GM19238 (cell line): ENCODE measurements at regions not wholly inside any gene's neighbourhood (a gene's known extent, or its start where the extent isn't known, plus 50 kb on each side); places are given as distances from the start of the nearest gene placed in this dataset.

Experiments
- DNase-seq: peaks from one replicate; pipeline ENCODE4 v3.0.0; 2011; ENCODE audit warnings: low spot score; ENCODE audit not compliant: insufficient read length

DNA sequence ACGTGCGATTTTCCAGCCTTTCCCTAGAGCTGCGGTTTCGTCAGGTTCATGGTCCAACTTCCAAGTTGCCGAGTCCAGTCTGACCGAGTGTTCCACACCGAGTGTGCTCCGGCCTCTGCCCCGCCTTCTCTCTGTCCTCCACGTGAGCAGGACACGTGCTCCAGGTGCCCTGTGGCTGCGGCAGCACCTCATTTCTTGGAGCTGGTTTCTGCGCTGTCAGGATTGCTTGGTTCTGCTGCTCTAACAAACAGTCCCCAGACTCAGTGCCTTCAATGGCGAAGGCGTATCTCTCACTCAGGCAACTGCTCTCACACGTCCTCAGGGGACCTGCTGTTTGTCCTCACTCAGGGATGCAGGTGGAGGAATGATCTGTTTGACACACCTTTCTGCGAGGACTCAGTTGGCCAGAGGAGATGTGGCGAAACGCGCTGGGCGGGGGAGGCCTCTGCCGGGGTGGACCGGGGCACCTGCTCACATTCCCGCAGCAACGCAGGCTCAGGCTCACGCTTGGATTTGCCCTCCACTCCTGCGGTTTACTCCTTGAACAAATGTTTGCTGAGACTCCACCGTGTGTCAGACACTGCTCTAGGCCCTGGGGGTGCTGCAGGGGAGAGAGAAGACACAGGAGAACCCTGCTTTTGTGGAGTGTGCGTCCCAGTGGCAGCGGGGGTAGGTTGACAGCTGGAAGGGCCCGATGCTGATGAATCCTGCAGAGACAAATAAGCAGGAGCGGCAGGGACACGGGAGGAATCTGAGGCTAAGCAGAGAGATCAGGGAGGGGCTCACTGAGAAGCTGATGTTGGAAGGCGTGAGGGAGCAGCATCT is 63.4 kb upstream of the FBRSL1 start:
- no peak for DNase-seq

DNA sequence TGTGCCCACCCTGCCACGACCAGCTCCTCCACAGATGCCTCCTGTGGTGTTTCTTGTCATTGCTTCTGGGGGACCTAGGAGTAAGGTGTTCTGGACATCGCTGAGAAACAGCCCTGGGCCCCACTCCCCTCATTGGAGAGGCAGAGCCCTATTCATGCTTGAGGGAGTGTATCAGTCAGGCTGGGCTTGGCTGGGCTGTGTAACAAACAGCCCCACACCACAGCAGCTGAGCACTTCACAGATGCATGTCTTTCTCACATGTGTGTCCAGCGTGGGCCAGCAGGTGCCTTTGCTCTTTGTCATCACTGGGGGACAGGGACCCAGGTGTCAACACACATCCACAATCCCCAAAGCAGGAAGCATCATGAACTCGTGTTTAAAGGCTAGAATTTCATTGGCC is 65.1 kb upstream of the FBRSL1 start:
- no peak for DNase-seq

DNA sequence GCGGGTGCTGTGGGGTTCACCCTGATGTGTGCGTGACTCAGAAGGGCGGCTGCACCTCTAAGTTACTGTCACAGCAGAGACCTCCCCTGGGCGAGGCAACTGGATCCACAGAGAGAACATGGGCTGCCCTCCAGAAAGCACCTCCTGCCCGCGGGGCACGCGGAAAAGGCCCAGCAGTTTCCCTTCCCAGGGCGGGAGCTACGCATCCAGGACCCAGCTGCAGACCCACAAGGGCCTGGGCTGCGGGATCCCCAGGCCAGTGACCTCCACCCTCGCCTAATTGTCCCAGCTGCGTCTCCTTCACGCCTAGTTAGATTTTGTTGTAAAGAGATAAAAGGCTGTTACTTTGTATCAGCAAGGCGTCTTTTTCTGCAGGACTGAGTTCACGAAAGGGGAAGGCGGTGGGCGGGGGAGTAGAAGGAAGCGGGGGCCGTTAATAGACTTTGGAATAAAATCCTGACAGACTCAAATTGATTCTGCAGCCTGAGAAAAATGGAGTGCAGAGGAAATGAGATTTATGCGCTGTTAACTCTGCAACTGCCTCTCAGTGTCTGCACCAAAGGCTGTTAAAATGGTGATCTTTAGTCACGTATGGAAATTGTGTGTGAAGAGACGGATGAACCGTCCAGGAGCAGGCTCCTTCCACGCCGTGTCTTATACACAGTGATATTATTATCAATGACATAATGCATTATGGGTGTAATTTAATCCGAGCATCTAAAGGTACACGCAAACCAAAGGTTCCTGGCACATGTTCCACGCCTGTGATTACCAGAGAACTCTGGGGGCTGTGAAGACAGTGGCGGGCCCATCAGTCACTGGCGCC is 65.9 kb upstream of the FBRSL1 start:
- DNase-seq = no peak

DNA sequence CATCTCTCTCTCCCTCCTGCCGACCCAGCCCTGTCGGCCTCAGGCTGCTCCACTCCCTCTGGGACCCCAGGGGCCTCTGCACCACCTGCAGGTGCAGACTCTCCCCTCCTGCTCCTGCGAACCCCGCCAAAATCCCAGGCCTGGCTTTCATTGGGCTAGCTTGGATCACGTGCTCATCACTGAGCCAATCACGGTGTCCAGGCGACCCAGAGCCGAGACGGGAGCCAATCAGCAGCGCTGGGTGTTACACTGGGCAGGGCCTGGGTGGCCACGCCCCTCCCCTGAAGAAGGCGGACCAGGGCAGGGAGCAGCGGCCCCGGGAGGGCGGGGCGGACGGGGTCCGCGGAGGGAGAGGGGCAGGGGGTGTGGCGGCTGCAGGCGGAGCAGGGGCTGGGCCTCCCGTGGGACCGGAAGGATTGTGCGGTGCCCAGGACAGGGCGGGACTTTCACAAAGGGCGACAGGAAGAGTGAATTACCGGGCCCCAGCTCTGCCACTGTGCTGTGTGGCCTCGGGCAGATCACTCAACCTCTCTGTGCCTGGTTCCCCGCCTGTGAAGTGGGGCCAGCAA is 66.6 kb upstream of the FBRSL1 start:
- DNase-seq = no peak

DNA sequence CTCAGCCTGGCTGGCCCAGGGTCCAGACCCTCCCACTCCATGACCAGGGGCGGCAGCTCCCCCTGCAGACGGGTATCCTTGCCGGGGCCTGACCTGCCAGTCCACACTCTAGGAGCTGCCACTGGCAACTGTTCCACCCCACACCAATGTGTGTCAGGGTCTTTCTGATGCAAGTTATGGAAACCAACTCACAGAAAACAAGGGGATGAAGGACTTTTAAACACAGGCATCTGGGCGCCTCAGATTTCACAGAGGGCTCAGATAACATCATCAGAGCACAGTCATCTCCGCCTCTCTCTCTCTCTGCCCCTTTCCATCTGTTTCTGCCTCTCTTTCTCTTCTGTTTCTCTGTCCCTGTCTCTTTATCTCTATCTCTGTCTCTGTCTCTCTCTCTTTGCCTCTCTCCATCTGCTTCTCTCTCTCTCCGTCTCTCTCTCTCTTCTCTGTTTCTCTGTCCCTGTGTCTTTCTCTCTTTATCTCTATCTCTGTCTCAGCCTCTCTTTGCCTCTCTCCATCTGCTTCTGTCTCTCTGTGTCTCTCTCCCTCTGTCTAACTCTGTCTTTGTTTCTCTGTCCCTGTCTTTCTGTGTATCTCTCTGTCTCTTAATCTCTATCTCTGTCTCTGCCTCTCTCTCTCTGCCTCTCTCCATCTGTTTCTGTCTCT is 67.4 kb upstream of the FBRSL1 start:
- DNase-seq = no peak

DNA sequence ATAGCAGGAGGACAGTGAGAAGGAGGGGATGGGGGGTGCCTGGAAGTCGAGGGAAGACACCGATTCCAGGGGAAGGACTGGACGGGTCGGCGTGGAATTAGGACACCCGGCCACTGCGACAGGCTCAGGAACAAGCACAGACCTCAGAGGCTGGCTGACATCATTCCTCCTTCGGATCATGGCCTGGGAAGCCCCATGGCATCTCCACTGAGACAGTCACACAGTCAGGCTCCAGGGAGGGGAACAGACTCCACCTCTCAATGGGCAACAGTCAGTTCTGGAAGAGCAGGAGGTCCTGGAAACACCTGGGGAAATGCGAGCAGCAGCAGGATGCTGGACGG is 67.9 kb upstream of the FBRSL1 start:
- no peak for DNase-seq

DNA sequence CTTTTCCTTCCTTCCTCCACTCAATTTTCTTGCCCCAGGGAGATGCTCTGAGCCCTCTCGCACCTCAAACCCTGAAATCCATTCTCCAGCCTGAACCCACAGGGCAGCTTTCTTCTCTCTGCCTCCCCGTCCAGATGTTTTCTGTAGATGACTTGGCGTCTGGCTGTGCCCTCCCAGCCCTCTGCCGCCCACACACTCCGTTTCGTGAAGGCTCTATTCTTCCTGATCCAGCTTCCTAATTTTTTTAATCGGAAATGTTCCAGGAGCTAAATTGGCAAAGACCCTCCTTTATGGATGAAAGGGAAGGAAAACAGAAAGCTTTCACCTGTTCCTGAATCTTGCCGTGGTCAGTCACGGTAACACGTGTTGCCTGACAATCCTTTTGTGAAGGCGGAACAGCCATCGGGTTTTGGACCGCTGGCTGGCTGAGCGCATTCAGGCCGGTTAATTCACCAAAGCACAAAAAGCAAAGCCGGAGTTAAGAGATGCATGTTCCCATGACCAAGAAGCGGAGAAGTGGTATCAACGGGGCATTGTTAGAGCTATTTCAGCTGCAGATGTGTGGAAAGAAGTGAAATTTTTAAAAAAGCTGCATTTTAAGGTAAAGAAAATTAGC is 70.2 kb upstream of the FBRSL1 start:
- no peak for DNase-seq

DNA sequence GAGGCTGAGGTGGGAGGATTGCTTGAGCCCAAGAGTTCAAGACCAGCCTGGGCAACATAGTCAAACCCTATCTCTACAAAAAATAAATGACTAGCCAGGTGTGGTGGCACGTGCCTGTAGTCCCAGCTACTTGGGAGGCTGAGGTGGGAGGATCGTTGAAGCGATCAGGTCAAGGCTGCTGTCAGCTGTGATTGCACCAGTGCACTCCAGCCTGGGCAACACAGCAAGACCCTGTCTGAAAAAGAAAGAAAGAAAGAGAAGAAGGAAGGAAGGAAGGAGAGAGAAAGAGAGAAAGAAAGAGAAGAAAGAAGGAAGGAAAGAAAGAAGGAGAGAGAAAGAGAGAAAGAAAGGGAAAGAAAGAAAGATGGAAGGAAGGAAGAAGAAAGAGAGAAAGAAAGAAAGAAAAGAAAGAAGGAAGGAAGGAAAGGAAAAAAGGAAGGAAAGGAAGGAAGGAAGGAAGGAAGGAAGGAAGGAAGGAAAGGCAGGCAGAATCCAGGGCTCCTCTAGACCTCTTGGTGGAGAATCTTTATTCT is 71.5 kb upstream of the FBRSL1 start:
- DNase-seq = no peak

DNA sequence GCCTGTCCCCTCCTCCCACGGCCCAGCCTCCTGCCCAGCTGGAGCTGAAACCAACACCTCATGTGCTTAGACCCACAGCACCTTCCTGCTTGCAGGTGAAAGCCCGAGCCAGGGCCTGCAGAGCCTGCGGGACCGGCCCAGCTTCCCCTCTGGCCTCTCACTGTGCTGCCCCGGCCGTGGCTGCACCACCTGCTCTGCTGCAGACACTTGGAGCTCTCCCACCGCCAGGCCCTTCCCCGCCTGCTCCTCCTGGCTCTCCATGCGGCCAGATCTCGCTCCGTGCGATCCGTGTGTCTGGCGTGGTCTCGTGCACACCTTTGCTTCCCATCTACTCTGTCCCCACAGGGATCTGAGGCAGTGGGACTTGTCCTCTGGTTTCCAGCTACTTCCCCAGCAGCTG is 72.2 kb upstream of the FBRSL1 start:
- no peak for DNase-seq

DNA sequence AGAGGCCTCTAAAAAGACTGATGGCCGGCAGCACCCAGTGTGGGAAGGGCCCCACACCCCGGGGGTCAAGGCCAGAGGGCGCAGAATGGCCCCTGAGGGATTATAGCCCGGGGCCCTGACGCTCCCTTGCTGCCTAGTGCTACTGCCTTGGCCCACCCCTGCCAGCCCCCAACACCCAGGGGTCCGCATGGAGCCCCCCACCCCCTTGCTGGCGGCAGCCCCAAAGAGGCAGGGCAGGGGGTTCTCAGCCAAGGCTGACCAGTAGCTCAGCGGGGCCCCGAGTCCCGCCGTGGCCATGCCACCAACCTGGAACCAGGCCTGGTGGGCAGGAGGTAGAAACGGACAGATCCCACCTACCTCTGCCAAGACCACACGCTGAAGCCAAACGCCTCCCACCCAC is 73.1 kb upstream of the FBRSL1 start:
- DNase-seq = no peak

DNA sequence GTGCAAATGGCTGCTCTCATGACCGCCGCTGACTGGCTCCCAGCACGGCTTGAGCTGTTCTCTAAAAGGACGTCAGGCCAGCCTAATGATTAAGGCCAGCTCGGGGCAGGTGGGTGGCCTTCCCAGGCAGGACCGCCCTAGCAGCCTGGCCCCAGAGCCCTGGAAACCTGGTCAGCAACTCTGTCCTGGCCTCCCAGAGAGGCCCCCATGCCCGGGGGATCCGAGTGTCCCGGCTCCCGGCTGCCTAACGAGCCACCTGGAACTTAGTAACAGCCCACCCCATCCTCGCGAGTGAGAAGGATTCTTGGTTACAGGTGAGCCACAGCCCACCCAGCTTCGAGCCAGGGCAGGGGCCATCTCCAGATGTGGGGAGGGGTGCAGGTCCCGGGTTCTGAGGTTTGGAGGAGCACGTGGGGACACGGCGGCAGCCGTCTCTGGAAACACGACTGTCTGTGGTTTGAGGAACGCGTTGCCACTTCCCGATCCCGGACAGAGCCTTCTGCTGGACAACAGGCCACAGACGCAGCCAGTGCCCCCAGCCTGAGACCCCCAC is 73.8 kb upstream of the FBRSL1 start:
- DNase-seq = no peak

DNA sequence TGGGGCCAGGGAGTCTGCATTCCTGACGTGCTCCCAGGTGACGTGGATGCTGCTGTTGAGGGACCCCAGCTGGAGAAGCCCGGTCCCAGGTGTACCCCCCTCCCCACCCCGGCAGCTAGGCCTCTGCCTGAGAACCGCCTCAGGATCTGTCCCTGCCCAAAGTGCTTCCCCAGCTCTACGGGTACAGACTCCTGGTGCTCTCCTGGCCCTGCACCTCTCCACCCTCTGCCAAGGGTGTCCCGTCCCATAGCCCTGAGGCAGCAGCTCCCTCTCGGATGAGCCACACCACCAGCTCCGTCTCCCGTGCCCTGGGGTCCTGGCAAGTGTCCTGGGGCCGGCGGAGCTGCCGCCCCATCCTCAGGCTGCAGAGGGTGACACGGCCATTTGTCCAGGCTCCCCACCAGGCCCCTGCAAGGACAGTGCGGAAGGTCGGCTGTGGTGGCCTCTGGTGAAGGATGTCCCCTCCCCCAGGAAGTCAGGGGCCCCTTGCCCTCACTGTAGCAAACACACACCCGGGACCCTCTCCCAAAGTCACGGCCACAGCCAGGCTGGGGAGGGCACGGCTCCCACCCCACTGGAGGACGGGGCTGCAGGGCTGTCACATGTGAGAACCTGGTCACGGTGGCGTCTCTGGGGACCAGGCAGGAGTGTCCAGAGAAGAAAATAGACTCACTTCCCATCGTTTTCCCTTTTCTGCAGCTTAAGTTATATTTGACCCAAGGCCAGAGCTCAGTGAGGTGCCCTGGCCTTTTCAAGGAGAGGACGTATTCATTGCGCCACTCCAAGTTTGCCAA is 74.4 kb upstream of the FBRSL1 start:
- DNase-seq = no peak

DNA sequence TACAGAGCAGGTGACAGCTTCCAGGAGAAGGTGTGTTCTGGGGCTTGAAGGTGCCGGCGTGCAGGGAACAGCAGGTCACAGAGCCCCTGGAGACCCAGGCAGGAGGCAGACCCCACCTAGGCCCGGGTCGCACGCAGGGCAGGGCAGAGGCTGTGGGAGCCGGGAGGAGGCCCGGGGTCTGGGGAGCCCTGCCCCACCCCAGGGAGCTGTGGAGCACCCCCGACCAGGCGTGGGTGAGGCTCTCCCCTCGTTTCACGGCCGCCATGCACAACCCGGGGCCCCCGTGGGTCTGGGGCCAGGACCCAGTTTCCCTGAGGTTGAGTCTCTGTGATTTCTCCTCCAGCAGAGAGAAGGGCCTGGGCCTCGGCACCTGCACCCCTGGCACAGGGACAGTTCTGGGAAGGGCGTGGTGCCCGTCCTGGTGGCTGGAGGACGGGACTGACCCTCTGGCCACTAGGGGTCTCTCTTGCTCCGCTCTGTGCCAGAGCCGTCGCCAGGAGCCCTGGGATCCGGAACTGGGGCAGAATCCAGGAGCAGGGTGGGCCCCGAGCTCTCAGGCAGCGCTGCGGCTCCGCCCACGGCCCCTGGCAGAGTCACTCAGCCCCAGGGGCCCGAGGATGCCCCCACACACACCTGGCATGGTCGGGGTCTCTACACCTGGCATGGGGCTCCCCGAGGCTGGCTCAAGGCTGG is 75.2 kb upstream of the FBRSL1 start:
- DNase-seq = peak; percentile 96

DNA sequence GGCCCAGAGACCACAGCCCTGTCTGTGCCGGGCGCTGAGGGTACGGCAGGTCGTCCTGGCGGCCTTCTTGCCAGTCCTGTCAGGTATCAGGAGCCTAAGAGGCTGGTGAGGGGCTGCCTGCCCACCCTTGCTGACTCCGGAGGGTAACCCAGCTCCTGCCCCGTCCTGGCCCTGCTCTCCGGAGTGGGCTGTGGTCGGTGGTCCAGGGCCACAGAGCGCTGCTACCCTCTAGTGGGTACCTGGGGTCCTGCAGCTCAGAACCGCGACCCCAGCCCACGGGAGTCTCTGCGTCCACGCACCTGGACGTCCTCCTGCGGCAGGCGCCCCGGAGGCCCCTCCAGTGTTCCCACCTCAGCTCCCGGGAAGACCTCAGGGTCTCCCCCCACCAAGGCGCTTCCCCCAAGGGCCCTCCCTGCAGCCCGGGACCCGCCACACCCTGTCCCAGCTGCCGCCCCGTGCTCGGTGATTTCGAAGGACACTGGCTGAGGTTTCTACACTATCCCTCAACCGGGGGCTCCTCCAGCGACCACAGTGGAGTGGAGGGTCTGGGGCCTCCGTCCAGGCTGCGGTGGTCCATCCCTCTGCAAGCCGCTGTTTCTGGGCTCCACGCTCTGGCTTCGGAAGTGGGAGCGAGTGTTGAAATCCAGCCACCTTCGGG is 75.9 kb upstream of the FBRSL1 start:
- no peak for DNase-seq

DNA sequence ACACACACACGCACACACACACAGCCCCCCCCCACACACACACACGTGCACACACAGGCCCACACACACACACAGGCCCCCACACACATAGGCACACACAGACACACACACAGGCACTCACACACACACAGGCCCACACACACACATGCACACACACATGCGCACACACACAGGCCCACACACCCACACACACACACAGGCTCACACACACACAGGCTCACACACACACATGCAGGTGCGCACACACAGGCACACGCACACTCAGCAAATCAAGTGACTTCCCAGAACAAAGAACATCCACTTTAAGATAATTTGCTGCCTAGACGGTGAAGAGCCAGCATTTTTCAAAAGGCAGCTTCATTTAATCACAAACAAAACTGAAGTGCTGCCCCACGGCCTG is 78.5 kb upstream of the FBRSL1 start:
- no peak for DNase-seq

DNA sequence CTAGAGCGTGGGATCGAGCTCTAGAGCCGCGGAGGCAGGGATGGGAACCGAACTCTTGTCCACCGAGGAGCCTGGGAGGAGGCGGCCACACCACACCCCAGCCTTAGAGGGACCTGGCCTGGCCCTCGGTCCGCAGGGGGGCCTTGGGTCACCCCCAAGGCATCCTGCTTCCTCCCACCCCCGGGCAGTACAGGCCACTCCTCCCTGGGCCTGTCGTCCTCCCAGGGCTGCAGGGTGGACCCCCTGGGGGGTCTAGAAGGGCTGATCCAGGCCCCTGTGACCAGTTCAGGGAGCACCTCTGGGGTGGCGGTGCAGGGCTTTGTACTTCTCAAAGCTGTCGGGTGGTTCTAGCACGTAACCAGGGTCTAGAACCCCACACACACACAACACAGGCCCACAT is 79.1 kb upstream of the FBRSL1 start:
- DNase-seq = no peak

DNA sequence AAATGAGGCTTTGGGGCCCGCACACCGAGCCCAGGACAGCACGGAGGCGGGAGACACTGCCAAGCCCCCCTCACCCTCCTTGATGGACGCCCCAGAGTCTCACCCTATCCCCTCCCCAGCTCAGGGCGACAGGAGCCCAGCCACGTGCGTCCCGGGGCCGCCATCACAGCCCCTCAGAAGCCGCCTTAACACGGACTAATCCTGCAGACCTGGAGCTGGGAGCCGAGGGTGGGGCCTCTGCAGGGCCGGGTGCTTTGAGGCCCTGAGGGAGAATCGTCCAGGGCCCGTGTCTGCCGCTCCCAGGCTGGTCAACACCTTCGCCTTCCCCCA is 79.7 kb upstream of the FBRSL1 start:
- no peak for DNase-seq

DNA sequence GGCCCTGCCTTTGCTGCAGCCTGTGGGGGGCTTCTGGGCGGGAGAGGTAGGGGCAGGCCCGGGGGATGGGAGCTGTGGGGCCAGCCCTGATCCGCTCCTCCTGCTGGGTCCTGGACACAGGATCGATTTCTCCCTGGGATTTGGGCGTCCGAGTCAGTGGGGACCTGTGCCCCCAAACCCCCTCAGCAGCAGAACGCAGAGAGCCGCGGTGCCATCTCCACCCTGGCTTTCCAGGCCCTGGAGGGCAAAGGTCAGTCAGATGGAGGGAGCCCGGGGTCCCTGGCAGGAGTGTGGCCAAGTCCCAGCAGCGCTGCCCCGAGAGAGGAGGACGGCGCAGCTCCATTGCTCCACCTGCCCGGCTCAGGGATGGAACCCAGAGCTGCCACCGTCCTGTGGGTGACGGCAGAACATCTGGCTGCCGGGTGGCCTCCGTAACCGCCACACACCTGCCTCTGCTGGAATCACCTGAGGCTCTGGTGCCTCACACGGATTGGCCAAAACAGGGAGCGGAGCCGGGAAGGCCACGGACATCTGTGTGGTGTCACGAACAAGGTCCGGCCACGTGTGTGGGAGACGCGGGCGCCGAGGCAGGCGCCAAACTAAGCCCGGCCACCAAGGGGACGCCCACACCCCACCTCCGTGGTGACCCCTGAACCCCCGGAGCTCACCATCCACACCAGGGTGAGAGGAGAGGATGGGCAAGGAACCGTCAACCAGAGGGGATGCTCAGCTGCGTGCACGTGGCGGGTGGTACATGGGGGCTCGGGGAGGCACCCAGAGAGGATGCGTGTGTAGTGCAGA is 80.3 kb upstream of the FBRSL1 start:
- DNase-seq = no peak
